PC-3 (cell line): ENCODE measurements at regions not wholly inside any gene's neighbourhood (a gene's known extent, or its start where the extent isn't known, plus 50 kb on each side); places are given as distances from the start of the nearest gene placed in this dataset.

Experiments
- ATAC-seq: fragments of 200-7000 bp; cut with Tn5 transposase; 2 replicates; pipeline ENCODE4 v1.9.1; 2020; ENCODE audit warnings: mild to moderate bottlenecking, moderate library complexity
- BruUV-seq: library from RNA; stranded (reverse); fragments of 400-500 nt; replicated peaks from 2 replicates; lab custom pipeline; 2021; lab: Mats Ljungman, UMichigan
- CTCF ChIA-PET: fragments of 300-600 bp; sonication (Branson Sonifier 250); formaldehyde crosslinking; loops from one replicate; lab custom pipeline; 2022; ENCODE audit warnings: antibody characterized with exemption; lab: Charles Lee
- POLR2A ChIA-PET: fragments of 300-600 bp; sonication (Branson Sonifier 250); formaldehyde crosslinking; loops from one replicate; lab custom pipeline; 2022; ENCODE audit warnings: antibody characterized with exemption; ENCODE audit not compliant: unreplicated experiment; lab: Charles Lee
- DNase-seq: peaks from one replicate; pipeline ENCODE4 v3.0.0-alpha.2; 2015
- H2AFZ ChIP-seq: fragments of 300-600 bp; sonication (generic); 2 replicates; pipeline ENCODE4 v1.6.0; 2016; ENCODE audit warnings: antibody characterized with exemption, low read length
- H3F3A ChIP-seq: fragments of 300-600 bp; sonication (generic); one replicate; pipeline ENCODE4 v1.6.0; 2017; ENCODE audit warnings: antibody characterized with exemption, low read length, control low read depth, mild to moderate bottlenecking; ENCODE audit not compliant: unreplicated experiment
- H3K27ac ChIP-seq: fragments of 300-600 bp; sonication (generic); 2 replicates; pipeline ENCODE4 v1.5.1; 2016; ENCODE audit warnings: mild to moderate bottlenecking, low read length
- H3K27me3 ChIP-seq: fragments of 300-600 bp; sonication (generic); 2 replicates; pipeline ENCODE4 v1.6.1; 2016; ENCODE audit warnings: low read length, mixed read lengths
- H3K36me3 ChIP-seq: fragments of 300-600 bp; sonication (generic); 2 replicates; pipeline ENCODE4 v1.6.1; 2016; ENCODE audit warnings: low read depth, mixed run types, low read length, mixed read lengths
- H3K4me1 ChIP-seq: fragments of 300-600 bp; sonication (generic); 2 replicates; pipeline ENCODE4 v1.5.1; 2016; ENCODE audit warnings: low read length; ENCODE audit not compliant: insufficient read depth
- H3K4me2 ChIP-seq: fragments of 300-600 bp; sonication (generic); 2 replicates; pipeline ENCODE4 v1.6.0; 2016; ENCODE audit warnings: low read length
- H3K4me3 ChIP-seq: fragments of 300-600 bp; sonication (generic); 2 replicates; pipeline ENCODE4 v1.5.1; 2016; ENCODE audit warnings: mild to moderate bottlenecking, low read length, mixed read lengths
- H3K79me2 ChIP-seq: fragments of 300-600 bp; sonication (generic); 2 replicates; pipeline ENCODE4 v1.6.1; 2017; ENCODE audit warnings: low read length, mixed read lengths
- H3K9ac ChIP-seq: fragments of 300-600 bp; sonication (generic); 2 replicates; pipeline ENCODE4 v1.6.0; 2016; ENCODE audit warnings: mild to moderate bottlenecking, low read length
- H3K9me2 ChIP-seq: fragments of 300-600 bp; sonication (generic); replicated peaks from 2 replicates; pipeline ENCODE4 v1.6.1; 2016; ENCODE audit warnings: mixed run types, low read length, mixed read lengths
- H3K9me3 ChIP-seq: fragments of 300-600 bp; sonication (generic); 2 replicates; pipeline ENCODE4 v1.6.1; 2016; ENCODE audit warnings: low read length, mixed read lengths
- H4K20me1 ChIP-seq: fragments of 300-600 bp; sonication (generic); 2 replicates; pipeline ENCODE4 v1.6.1; 2016; ENCODE audit warnings: low read length, mixed read lengths
- EZH2 ChIP-seq: fragments of 300-600 bp; sonication (generic); IDR thresholded peaks from one replicate; pipeline ENCODE4 v1.6.1; 2017; ENCODE audit warnings: antibody characterized with exemption, mild to moderate bottlenecking, low read length; ENCODE audit not compliant: unreplicated experiment
- EZH2phosphoT487 ChIP-seq: fragments of 300-600 bp; sonication (generic); IDR thresholded peaks from 2 replicates; pipeline ENCODE4 v1.6.1; 2018; ENCODE audit warnings: mild to moderate bottlenecking, antibody characterized with exemption, low read length, borderline replicate concordance
- intact Hi-C: fragments of 100-400 bp; cut with micrococcal nuclease; formaldehyde crosslinking; loops from 2 replicates; pipeline ENCODE4 v1.9.0; 2023
- TF ChIP-seq, protein P1 (sequence below): fragments of 300-600 bp; sonication (generic); conservative IDR thresholded peaks from 2 replicates; pipeline ENCODE4 v1.5.1; 2017; ENCODE audit warnings: antibody characterized with exemption, low read depth, mild to moderate bottlenecking, low read length

DNA sequence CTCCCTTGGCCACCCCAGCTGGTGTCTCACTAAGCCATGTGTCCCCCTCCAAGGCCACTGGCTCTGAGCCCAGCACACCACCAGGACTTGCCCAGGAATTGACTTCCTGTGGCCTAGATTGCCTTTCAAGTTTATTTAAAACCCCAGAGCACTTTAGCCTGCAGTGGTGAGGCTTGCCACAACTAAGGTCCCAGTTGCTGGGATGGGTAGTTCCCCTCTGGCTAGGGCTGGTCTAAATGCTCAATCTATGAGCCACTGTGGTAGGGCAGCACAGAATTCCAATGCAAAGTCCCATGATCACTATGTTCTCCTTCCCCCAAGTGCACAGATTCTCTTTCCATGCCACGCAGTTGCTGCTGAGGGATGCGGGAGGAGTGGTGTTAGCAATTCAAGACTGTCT lies 61.1 kb upstream of the HCCS start:
- BruUV-seq = no TSS peak
- H3K27ac ChIP-seq = no peak overlapping the region
- intact Hi-C loops = no loop called here
- no peak overlapping the region for H3K4me2 ChIP-seq
- no peak overlapping the region for H2AFZ ChIP-seq
- no peak for TF ChIP-seq EZH2phosphoT487
- TF ChIP-seq, protein P1, sequence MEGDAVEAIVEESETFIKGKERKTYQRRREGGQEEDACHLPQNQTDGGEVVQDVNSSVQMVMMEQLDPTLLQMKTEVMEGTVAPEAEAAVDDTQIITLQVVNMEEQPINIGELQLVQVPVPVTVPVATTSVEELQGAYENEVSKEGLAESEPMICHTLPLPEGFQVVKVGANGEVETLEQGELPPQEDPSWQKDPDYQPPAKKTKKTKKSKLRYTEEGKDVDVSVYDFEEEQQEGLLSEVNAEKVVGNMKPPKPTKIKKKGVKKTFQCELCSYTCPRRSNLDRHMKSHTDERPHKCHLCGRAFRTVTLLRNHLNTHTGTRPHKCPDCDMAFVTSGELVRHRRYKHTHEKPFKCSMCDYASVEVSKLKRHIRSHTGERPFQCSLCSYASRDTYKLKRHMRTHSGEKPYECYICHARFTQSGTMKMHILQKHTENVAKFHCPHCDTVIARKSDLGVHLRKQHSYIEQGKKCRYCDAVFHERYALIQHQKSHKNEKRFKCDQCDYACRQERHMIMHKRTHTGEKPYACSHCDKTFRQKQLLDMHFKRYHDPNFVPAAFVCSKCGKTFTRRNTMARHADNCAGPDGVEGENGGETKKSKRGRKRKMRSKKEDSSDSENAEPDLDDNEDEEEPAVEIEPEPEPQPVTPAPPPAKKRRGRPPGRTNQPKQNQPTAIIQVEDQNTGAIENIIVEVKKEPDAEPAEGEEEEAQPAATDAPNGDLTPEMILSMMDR = no peak
- TF ChIP-seq EZH2 = no peak
- no peak for ATAC-seq
- H3K79me2 ChIP-seq = no peaks in the 10 kb centered on the region
- POLR2A ChIA-PET = no interaction called here
- no peak overlapping the region for H3K4me3 ChIP-seq
- no peak for DNase-seq
- no peaks in the 10 kb centered on the region for H3F3A ChIP-seq
- no peaks in the 10 kb centered on the region for H3K27me3 ChIP-seq
- H3K9me2 ChIP-seq = no peaks in the 10 kb centered on the region
- H4K20me1 ChIP-seq = no peaks in the 10 kb centered on the region
- H3K9ac ChIP-seq = no peak overlapping the region
- no peaks in the 10 kb centered on the region for H3K36me3 ChIP-seq
- CTCF ChIA-PET = no interaction called here
- no peaks in the 10 kb centered on the region for H3K4me1 ChIP-seq
- H3K9me3 ChIP-seq = no peaks in the 10 kb centered on the region

DNA sequence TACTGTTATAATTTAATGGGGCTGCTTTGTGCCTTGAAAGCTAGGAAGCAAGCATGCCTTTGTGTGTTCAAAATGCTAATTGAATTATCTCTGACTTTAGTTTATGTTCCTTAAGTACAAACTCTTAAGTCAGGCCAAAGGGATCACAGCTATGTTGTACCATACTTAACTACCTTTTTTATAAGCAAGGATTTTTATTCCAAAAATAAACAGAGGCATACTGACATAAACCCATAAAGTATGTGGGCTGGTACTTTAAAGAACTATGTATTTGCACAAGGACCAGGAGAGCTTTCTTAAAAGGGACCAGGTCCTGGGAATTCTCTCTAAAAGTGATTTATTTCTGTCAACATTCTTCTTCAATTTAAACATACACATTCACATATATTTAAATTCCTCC lies 57.8 kb upstream of the HCCS start:
- no peak overlapping the region for H3K4me2 ChIP-seq
- no peaks in the 10 kb centered on the region for H3K27me3 ChIP-seq
- no peaks in the 10 kb centered on the region for H3F3A ChIP-seq
- ChIA-PET CTCF (no interaction called here), POLR2A (no interaction called here)
- no peaks in the 10 kb centered on the region for H3K9me3 ChIP-seq
- no peaks in the 10 kb centered on the region for H3K4me1 ChIP-seq
- no peak overlapping the region for H3K4me3 ChIP-seq
- no peaks in the 10 kb centered on the region for H4K20me1 ChIP-seq
- H2AFZ ChIP-seq = no peak overlapping the region
- TF ChIP-seq, protein P1 = no peak
- TF ChIP-seq EZH2phosphoT487 (no peak), EZH2 (no peak)
- no peak overlapping the region for H3K27ac ChIP-seq
- ATAC-seq (peak; percentile 48), DNase-seq (no peak)
- no peaks in the 10 kb centered on the region for H3K79me2 ChIP-seq
- intact Hi-C loops = no loop called here
- H3K9ac ChIP-seq = no peak overlapping the region
- no peaks in the 10 kb centered on the region for H3K36me3 ChIP-seq
- H3K9me2 ChIP-seq = no peaks in the 10 kb centered on the region
- BruUV-seq = no TSS peak

DNA sequence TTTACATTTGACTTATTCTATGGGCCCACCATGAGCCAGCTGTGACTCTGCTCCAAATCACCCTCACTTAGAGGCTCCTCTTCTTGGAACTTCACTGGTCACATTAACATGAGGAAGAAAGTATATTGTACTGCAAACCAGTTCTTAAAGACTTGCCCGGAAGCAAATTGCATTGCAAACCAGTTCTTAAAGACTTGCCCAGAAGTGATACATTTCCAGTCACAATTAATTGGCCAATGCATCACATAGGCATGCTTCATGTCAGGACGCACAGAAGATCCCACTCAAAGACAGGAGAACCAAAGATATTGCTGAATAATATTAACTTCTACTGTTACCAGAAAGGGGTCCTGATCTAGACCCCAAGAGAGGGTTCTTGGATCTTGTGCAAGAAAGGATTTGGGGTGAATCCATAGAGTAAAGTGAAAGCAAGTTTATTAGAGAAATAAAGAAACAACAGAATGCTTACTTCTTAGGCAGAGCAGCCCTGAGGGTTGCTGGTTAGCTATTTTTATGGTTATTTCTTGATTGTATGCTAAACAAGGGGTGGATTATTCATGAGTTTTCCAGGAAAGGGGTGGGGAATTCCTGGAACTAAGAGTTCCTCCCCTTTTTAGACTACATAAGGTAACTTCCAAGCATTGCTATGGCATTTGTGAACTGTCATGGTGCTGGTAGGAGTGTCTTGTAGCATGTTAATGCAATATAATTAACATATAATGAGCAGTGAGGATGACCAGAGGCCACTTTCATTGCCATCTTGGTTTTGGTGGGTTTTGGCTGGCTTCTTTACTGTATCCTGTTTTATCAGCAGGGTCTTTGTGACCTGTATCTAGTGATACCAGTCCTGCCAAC lies 54.6 kb upstream of the HCCS start:
- Histone ChIP-seq H3K4me1 (peaks cover 8% of the 10 kb centered on the region; the same call in 1 of the 2 replicates), H3K9ac (no peak overlapping the region), H3F3A (no peaks in the 10 kb centered on the region), H3K36me3 (no peaks in the 10 kb centered on the region), H3K79me2 (no peaks in the 10 kb centered on the region), H3K4me3 (no peak overlapping the region), H3K9me2 (no peaks in the 10 kb centered on the region), H4K20me1 (no peaks in the 10 kb centered on the region), H3K27ac (no peak overlapping the region), H3K27me3 (no peaks in the 10 kb centered on the region), H3K9me3 (no peaks in the 10 kb centered on the region), H3K4me2 (no peak overlapping the region), H2AFZ (no peak overlapping the region)
- DNase-seq = no peak
- BruUV-seq = no TSS peak
- POLR2A ChIA-PET = no interaction called here
- CTCF ChIA-PET = no interaction called here
- ATAC-seq = no peak
- intact Hi-C loops = no loop called here
- TF ChIP-seq EZH2phosphoT487 (no peak), EZH2 (no peak)
- TF ChIP-seq, protein P1 = no peak
